ENCODE measurements at regions not wholly inside any gene's neighbourhood (a gene's known extent, or its start where the extent isn't known, plus 50 kb on each side); places are given as distances from the start of the nearest gene placed in this dataset.

DNA sequence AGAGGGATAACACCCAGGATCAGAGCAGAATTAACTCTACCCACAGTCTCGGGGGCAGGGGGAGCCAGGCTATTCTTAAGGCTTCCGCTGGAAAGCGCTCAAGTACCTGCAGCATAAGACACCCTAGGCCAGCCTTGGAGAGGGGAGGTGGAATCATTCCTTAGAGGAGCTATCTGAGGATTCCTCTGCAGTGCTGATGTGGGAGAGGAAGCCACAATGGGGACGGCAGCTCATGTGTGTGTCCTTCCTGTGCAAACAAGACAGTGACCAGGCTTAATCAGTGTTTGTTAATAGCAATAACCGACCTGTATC is 382.2 kb upstream of the CADM1 start:
- TF ChIP-seq, protein P1, sequence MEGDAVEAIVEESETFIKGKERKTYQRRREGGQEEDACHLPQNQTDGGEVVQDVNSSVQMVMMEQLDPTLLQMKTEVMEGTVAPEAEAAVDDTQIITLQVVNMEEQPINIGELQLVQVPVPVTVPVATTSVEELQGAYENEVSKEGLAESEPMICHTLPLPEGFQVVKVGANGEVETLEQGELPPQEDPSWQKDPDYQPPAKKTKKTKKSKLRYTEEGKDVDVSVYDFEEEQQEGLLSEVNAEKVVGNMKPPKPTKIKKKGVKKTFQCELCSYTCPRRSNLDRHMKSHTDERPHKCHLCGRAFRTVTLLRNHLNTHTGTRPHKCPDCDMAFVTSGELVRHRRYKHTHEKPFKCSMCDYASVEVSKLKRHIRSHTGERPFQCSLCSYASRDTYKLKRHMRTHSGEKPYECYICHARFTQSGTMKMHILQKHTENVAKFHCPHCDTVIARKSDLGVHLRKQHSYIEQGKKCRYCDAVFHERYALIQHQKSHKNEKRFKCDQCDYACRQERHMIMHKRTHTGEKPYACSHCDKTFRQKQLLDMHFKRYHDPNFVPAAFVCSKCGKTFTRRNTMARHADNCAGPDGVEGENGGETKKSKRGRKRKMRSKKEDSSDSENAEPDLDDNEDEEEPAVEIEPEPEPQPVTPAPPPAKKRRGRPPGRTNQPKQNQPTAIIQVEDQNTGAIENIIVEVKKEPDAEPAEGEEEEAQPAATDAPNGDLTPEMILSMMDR (IDR thresholded peaks at IDR 0.05; ENCODE audit: low read depth, low read length) = no peak
- no peak for TF ChIP-seq EZH2phosphoT487 (IDR thresholded peaks at IDR 0.05; ENCODE audit: low read depth)

All from OCI-LY3 (cell line).